ENCODE measurements at regions not wholly inside any gene's neighbourhood (a gene's known extent, or its start where the extent isn't known, plus 50 kb on each side); places are given as distances from the start of the nearest gene placed in this dataset.

DNA sequence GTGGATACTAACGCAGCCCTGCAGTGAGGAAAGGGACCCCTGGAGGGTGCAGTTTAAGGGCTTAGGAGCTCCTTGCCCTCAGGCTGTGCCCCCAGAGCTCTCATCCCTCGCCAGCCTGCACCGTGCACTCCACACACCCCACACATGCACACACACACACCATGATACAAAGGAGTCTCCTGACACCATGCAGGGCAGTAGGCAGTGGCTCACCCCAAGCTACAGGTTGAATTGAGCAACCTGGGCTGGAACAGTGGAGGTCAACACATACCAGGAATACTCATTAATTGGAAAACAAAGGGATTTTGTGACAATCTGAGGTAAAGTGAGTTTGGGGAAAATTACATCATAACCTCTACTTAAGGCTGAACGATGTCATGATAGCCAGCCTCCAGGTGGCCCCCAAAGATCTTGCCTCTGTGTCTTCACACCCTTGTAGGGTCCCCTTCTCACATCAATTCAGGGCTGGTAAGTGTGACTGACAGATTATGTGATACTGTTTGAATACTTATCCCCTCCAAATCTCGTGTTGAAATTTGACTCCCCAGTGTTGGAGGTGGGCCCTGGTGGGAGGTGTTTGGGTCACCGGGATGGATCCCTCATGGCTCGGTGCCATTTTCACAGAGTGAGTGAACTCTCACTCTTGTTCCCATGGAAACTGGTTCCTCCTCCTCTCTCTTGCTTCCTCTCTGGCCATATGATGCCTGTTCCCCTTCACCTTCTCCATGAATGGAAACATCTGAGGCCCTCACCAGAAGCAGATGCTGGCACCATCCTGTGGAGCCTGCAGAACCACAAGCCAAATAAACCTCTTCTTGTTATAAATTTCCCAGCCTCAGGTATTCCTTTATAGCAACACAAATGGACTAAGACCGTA, 111.0 kb upstream of the RAB4A start:
- Histone ChIP-seq H3K4me3 (replicated peaks in 1 of 3) (no peak overlapping the region), H3K36me3 (no peaks in the 10 kb centered on the region), H3K9me3 (no peaks in the 10 kb centered on the region), H3K27ac (peak overlapping the region in 1 of 3 donors; percentile 10), H3K4me1 (peaks cover 2 to 18% of the 10 kb centered on the region in 2 donors), H3K27me3 (no peaks in the 10 kb centered on the region)
- no peak for DNase-seq
- intact Hi-C loops (cut with DNase I): loop anchor here (5.0 kb wide), 1 partner anchor 433 kb away; no protein-coding TSS in a partner anchor
- TF ChIP-seq, protein P1, sequence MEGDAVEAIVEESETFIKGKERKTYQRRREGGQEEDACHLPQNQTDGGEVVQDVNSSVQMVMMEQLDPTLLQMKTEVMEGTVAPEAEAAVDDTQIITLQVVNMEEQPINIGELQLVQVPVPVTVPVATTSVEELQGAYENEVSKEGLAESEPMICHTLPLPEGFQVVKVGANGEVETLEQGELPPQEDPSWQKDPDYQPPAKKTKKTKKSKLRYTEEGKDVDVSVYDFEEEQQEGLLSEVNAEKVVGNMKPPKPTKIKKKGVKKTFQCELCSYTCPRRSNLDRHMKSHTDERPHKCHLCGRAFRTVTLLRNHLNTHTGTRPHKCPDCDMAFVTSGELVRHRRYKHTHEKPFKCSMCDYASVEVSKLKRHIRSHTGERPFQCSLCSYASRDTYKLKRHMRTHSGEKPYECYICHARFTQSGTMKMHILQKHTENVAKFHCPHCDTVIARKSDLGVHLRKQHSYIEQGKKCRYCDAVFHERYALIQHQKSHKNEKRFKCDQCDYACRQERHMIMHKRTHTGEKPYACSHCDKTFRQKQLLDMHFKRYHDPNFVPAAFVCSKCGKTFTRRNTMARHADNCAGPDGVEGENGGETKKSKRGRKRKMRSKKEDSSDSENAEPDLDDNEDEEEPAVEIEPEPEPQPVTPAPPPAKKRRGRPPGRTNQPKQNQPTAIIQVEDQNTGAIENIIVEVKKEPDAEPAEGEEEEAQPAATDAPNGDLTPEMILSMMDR (IDR thresholded peaks at IDR 0.05): no peak
- no peak for TF ChIP-seq POLR2A (IDR thresholded peaks at IDR 0.05)
- WGBS, 2 donors: 73 to 78% methylated on average over 8 of the region's 8 CpGs

DNA sequence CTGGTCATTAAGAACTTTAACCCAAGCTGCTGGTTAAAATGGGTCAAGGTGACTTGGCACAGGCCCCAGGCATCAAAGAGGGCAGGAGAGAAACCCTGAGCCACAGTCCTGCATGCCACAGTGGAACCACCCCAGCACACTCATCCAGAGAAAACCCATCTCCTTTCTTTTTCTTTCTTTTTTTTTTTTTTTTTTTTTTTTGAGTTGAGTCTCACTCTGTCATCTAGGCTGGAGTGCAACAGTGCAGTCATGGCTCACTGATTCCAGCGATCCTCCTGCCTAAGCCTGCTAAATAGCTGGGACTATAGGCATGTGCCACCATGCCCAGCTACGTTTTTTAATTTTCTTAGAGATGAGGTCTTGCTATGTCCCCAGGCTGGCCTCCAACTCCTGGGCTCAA, 109.2 kb upstream of the RAB4A start:
- no peak for TF ChIP-seq POLR2A (IDR thresholded peaks at IDR 0.05)
- no peaks in the 10 kb centered on the region for H3K27me3 ChIP-seq
- no peaks in the 10 kb centered on the region for H3K9me3 ChIP-seq
- intact Hi-C loops (cut with DNase I): no loop called here
- H3K4me1 ChIP-seq: peaks cover 9 to 12% of the 10 kb centered on the region in 2 donors
- peak overlapping the region in 2 of 3 donors; percentile 48 to 55 for H3K27ac ChIP-seq
- no peak overlapping the region for H3K4me3 ChIP-seq (replicated peaks in 1 of 3)
- peak; percentile 43 for DNase-seq
- WGBS, 2 donors: 54 to 64% methylated on average over 2 of the region's 2 CpGs
- no peaks in the 10 kb centered on the region for H3K36me3 ChIP-seq

DNA sequence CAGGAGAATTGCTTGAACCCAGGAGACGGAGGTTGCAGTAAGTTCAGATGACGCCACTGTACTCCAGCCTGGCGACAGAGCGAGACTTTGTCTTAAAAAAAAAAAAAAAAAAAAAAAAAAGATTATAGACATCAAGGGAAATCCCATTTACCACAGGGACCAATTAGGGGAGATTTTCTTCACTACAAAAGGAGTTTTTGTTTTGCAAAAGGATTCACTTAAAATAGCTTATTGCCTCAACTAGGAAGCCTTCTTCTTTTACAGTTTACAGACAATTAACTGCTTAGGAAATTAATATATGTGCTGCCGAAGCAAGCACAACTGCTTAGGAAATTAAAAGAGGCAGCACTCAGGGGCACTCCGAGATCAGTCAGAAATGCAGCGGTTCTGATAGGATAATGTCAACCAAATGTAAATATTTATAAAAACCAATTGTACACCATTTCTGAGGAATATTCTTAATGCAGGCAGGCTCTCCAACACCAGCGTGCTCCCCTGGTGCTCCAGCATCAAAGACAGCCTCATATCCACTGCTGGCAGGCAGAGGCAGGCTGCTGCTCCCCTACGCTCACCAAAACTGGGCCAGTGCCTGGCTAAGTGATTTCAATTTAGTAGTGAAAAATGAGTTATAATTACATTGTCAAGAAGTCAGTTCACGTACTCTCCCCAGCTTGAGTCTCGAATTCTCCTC, 107.9 kb upstream of the RAB4A start:
- DNase-seq: no peak
- TF ChIP-seq POLR2A (IDR thresholded peaks at IDR 0.05): no peak
- TF ChIP-seq, protein P1 (IDR thresholded peaks at IDR 0.05): no peak
- Histone ChIP-seq H3K27me3 (no peaks in the 10 kb centered on the region), H3K9me3 (no peaks in the 10 kb centered on the region), H3K27ac (no peak overlapping the region), H3K4me3 (replicated peaks in 1 of 3) (no peak overlapping the region), H3K36me3 (no peaks in the 10 kb centered on the region), H3K4me1 (peaks cover 9 to 12% of the 10 kb centered on the region in 2 donors)
- 93 to 97% methylated on average over 11 of the region's 11 CpGs for WGBS, 2 donors
- intact Hi-C loops (cut with DNase I): no loop called here

DNA sequence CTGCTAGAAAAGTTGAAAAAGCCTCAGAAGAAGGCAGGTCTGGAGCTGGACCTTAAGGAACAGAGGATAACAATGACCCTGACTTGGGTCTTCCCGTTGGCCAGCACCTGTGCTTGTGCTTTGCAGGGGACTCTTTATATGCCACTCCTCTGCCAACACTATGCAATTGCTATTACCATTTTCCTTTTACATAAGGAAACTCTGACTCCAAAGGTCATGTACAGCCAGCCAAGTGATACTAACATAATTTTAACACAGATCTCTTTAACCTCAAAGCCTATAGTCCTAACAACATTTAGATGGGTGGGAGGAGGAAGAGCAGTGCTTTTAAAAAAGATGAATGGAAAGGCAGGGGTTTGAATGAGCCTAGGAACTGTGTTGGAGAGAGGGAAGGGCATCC, 106.6 kb upstream of the RAB4A start:
- no peaks in the 10 kb centered on the region for H3K36me3 ChIP-seq
- no peak for DNase-seq
- H3K27ac ChIP-seq: no peak overlapping the region
- TF ChIP-seq, protein P1 (IDR thresholded peaks at IDR 0.05): no peak
- TF ChIP-seq POLR2A (IDR thresholded peaks at IDR 0.05): no peak
- intact Hi-C loops (cut with DNase I): no loop called here
- no peaks in the 10 kb centered on the region for H3K27me3 ChIP-seq
- H3K9me3 ChIP-seq: no peaks in the 10 kb centered on the region
- peaks cover 9 to 16% of the 10 kb centered on the region in 2 donors for H3K4me1 ChIP-seq
- no peak overlapping the region for H3K4me3 ChIP-seq (replicated peaks in 1 of 3)
- 76 to 83% methylated on average over 1 of the region's 1 CpG for WGBS, 2 donors

DNA sequence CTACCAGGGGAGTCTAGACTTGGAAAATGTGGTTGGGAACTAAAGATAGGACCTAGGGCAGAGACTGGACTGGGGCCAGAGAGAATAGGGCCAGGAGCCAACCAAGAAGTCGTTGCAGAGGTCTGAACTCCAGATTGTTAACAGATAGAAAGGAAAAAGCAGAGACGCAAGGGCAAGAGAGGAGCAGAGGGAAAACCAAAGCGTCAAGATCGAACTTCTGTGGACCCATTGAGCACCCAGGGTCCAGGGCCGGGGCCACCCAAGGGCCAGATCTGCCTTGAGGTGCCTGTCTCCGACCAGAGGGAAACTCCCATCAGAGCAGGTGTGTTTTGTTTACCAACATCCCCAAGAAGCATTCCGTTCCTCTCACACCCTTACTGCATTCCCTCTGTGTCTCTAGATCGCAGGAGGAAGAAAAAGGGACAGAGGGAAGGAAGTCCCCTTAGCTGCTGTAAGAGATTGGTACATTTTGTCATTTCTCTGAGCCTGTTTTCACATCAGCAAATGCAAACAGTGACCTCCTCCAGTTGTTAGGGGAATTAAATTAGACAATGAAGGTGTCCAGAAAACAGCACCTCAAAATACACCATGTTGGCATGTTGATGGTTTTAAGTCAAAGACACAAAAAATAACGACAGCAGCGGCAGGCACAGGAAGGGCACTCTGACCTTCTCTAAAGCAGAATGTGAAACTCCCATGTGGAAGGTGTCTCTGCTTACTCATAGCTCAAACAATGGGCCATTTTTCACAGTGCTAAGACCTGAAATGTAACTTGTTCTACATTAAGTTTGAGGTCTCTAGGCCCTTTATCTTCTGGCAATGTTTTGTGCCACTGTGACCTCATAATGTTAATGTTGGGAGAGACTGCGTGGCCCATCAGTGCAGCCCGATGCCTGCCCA, 105.8 kb upstream of the RAB4A start:
- no peak overlapping the region for H3K4me3 ChIP-seq (replicated peaks in 1 of 3)
- H3K4me1 ChIP-seq: peaks cover 9 to 19% of the 10 kb centered on the region in 2 donors
- no peak overlapping the region for H3K27ac ChIP-seq
- intact Hi-C loops (cut with DNase I): no loop called here
- H3K27me3 ChIP-seq: no peaks in the 10 kb centered on the region
- no peaks in the 10 kb centered on the region for H3K9me3 ChIP-seq
- 75 to 81% methylated on average over 12 of the region's 12 CpGs for WGBS, 2 donors
- TF ChIP-seq, protein P1 (IDR thresholded peaks at IDR 0.05): no peak
- TF ChIP-seq POLR2A (IDR thresholded peaks at IDR 0.05): no peak
- peak in 1 of 2 donors; percentile 27 for DNase-seq
- H3K36me3 ChIP-seq: no peaks in the 10 kb centered on the region
